ENCODE measurements at regions not wholly inside any gene's neighbourhood (a gene's known extent, or its start where the extent isn't known, plus 50 kb on each side); places are given as distances from the start of the nearest gene placed in this dataset.
"Not testable (repeated sequence)": the region's sequence is repeated elsewhere in the genome, so short reads cannot be mapped to it uniquely, and the experiment has no call there.

- TF ChIP-seq CTCF (conservative IDR thresholded peaks at IDR 0.05; ENCODE audit: low read length) (no peak), EZH2phosphoT487 (IDR thresholded peaks at IDR 0.05; ENCODE audit: borderline replicate concordance) (no peak)
- H3F3A ChIP-seq (ENCODE audit: low read depth), result no peaks in the 10 kb centered on the region
- H3K4me1 ChIP-seq (ENCODE audit: insufficient read depth, low read length, poor library complexity, severe bottlenecking), result no peaks in the 10 kb centered on the region
- H3K4me2 ChIP-seq (ENCODE audit: low read depth, low read length, poor library complexity, severe bottlenecking), result no peak overlapping the region
- no peaks in the 10 kb centered on the region for H3K27me3 ChIP-seq (ENCODE audit: insufficient read depth, low read length, poor library complexity, severe bottlenecking)
- no peaks in the 10 kb centered on the region for H4K20me1 ChIP-seq (ENCODE audit: insufficient read depth, low read length, poor library complexity, severe bottlenecking)
- no peak overlapping the region for H2AFZ ChIP-seq (ENCODE audit: low read length)
- H3K4me3 ChIP-seq (ENCODE audit: low read length, poor library complexity, severe bottlenecking), result no peak overlapping the region
- no peaks in the 10 kb centered on the region for H3K9me3 ChIP-seq (ENCODE audit: insufficient read depth, low read depth, low read length)
- H3K9ac ChIP-seq (ENCODE audit: low read depth, low read length, poor library complexity, severe bottlenecking), result no peak overlapping the region
- H3K79me2 ChIP-seq (ENCODE audit: insufficient read depth, low read length), result no peaks in the 10 kb centered on the region
- no peaks in the 10 kb centered on the region for H3K36me3 ChIP-seq (ENCODE audit: insufficient read depth, low read length)
- H3K9me2 ChIP-seq (replicated peaks; ENCODE audit: low read depth, low read length), result no peaks in the 10 kb centered on the region
Measured at GRCh38 chr3:153370680-153371079, 208.7 kb downstream of the RAP2B start.

GRCh38 chr3:153372326-153372725 is 210.3 kb downstream of the RAP2B start:
- Histone ChIP-seq H2AFZ (ENCODE audit: low read length) (no peak overlapping the region), H3F3A (ENCODE audit: low read depth) (no peaks in the 10 kb centered on the region), H3K36me3 (ENCODE audit: insufficient read depth, low read length) (no peaks in the 10 kb centered on the region), H3K9ac (ENCODE audit: low read depth, low read length, poor library complexity, severe bottlenecking) (no peak overlapping the region), H3K9me2 (replicated peaks; ENCODE audit: low read depth, low read length) (no peaks in the 10 kb centered on the region), H3K9me3 (ENCODE audit: insufficient read depth, low read depth, low read length) (no peaks in the 10 kb centered on the region), H3K4me3 (ENCODE audit: low read length, poor library complexity, severe bottlenecking) (no peak overlapping the region), H3K27me3 (ENCODE audit: insufficient read depth, low read length, poor library complexity, severe bottlenecking) (no peaks in the 10 kb centered on the region), H4K20me1 (ENCODE audit: insufficient read depth, low read length, poor library complexity, severe bottlenecking) (no peaks in the 10 kb centered on the region), H3K79me2 (ENCODE audit: insufficient read depth, low read length) (no peaks in the 10 kb centered on the region), H3K4me2 (ENCODE audit: low read depth, low read length, poor library complexity, severe bottlenecking) (no peak overlapping the region), H3K4me1 (ENCODE audit: insufficient read depth, low read length, poor library complexity, severe bottlenecking) (no peaks in the 10 kb centered on the region)
- TF ChIP-seq CTCF (conservative IDR thresholded peaks at IDR 0.05; ENCODE audit: low read length) (no peak), EZH2phosphoT487 (IDR thresholded peaks at IDR 0.05; ENCODE audit: borderline replicate concordance) (no peak)

DNA sequence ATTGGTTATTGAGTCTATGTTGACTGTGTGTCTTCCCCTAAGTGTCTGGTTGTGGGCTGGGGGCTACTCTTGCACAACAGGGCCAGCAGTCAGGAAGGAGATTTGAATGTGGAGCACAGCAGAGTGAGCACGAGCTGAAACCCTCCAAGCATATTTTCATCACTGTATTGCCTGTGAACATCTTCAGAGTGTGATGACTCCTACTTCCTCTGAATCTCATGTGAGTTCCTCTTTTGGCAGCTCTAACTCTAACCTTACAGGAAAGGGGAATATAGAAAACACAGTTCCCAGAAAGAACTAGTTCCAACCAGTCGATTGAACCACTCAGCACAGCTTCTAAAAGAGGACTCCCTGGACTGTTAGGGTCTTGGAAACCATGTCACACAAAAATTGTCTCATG is 211.6 kb downstream of the RAP2B start:
- no peaks in the 10 kb centered on the region for H3F3A ChIP-seq (ENCODE audit: low read depth)
- TF ChIP-seq EZH2phosphoT487 (IDR thresholded peaks at IDR 0.05; ENCODE audit: borderline replicate concordance), result no peak
- no peak for TF ChIP-seq CTCF (conservative IDR thresholded peaks at IDR 0.05; ENCODE audit: low read length)
- no peak overlapping the region for H3K9ac ChIP-seq (ENCODE audit: low read depth, low read length, poor library complexity, severe bottlenecking)
- no peak overlapping the region for H3K4me2 ChIP-seq (ENCODE audit: low read depth, low read length, poor library complexity, severe bottlenecking)
- no peak overlapping the region for H3K4me3 ChIP-seq (ENCODE audit: low read length, poor library complexity, severe bottlenecking)
- no peaks in the 10 kb centered on the region for H3K79me2 ChIP-seq (ENCODE audit: insufficient read depth, low read length)
- no peaks in the 10 kb centered on the region for H3K9me3 ChIP-seq (ENCODE audit: insufficient read depth, low read depth, low read length)
- H3K4me1 ChIP-seq (ENCODE audit: insufficient read depth, low read length, poor library complexity, severe bottlenecking), result no peaks in the 10 kb centered on the region
- H3K27me3 ChIP-seq (ENCODE audit: insufficient read depth, low read length, poor library complexity, severe bottlenecking), result no peaks in the 10 kb centered on the region
- H2AFZ ChIP-seq (ENCODE audit: low read length), result no peak overlapping the region
- no peaks in the 10 kb centered on the region for H4K20me1 ChIP-seq (ENCODE audit: insufficient read depth, low read length, poor library complexity, severe bottlenecking)
- no peaks in the 10 kb centered on the region for H3K9me2 ChIP-seq (replicated peaks; ENCODE audit: low read depth, low read length)
- no peaks in the 10 kb centered on the region for H3K36me3 ChIP-seq (ENCODE audit: insufficient read depth, low read length)

GRCh38 chr3:153378366-153378765 is 216.3 kb downstream of the RAP2B start:
- H3K4me3 ChIP-seq (ENCODE audit: low read length, poor library complexity, severe bottlenecking); H3K79me2 ChIP-seq (ENCODE audit: insufficient read depth, low read length); H3K9me3 ChIP-seq (ENCODE audit: insufficient read depth, low read depth, low read length); H3F3A ChIP-seq (ENCODE audit: low read depth); H3K4me1 ChIP-seq (ENCODE audit: insufficient read depth, low read length, poor library complexity, severe bottlenecking); H3K36me3 ChIP-seq (ENCODE audit: insufficient read depth, low read length); H3K4me2 ChIP-seq (ENCODE audit: low read depth, low read length, poor library complexity, severe bottlenecking); H2AFZ ChIP-seq (ENCODE audit: low read length); H3K27me3 ChIP-seq (ENCODE audit: insufficient read depth, low read length, poor library complexity, severe bottlenecking); H3K9ac ChIP-seq (ENCODE audit: low read depth, low read length, poor library complexity, severe bottlenecking); H4K20me1 ChIP-seq (ENCODE audit: insufficient read depth, low read length, poor library complexity, severe bottlenecking); H3K9me2 ChIP-seq (replicated peaks; ENCODE audit: low read depth, low read length): not testable (repeated sequence)
